K562 (cell line): ENCODE measurements at regions not wholly inside any gene's neighbourhood (a gene's known extent, or its start where the extent isn't known, plus 50 kb on each side); places are given as distances from the start of the nearest gene placed in this dataset.

Experiments used
- ATAC-seq: fragments of 200-7000 bp; cut with Tn5 transposase; 3 replicates; pipeline ENCODE4 v1.9.1; 2020; ENCODE audit warnings: moderate library complexity
- BruUV-seq: library from RNA; stranded (reverse); fragments of 400-500 nt; replicated peaks from 2 replicates; lab custom pipeline; 2021; lab: Mats Ljungman, UMichigan
- CTCF ChIA-PET: fragments of 300-600 bp; formaldehyde crosslinking; extraction: SDS; loops from one replicate; lab custom pipeline; 2021; ENCODE audit warnings: low intra/inter-chr PET ratio; lab: Yijun Ruan, JAX
- POLR2A ChIA-PET: fragments of 300-600, 350-650 bp; sonication (Branson Sonifier 250); formaldehyde crosslinking; extraction: SDS; loops from one replicate; lab custom pipeline; 2021; ENCODE audit warnings: antibody characterized with exemption, inconsistent platforms; lab: Yijun Ruan, JAX
- DNase-seq, 4 experiments: peaks; one replicate each; pipeline versions ENCODE4 v3.0.0 to v3.0.0-alpha.2; 2011 to 2018; ENCODE audit warnings: low spot score in 3 of 4, mixed read lengths in 3 of 4; ENCODE audit errors: extremely low read depth in 1 of 4
- FAIRE-seq: peaks from 2 replicates; lab custom pipeline; 2011; peaks lifted over from hg19 to GRCh38; lab: Jason Lieb, UNC
- H2AFZ ChIP-seq: 2 replicates; pipeline ENCODE4 v1.6.0; 2011; ENCODE audit warnings: low read depth, low read length, control low read depth, inconsistent platforms
- H3K27ac ChIP-seq: fragments of 200-600 bp; 3 replicates; pipeline ENCODE4 v1.8.0; 2011; ENCODE audit warnings: low read depth, mild to moderate bottlenecking, control low read depth, inconsistent platforms, low read length, moderate library complexity, mixed read lengths; ENCODE audit errors: extremely low read depth
- H3K27me3 ChIP-seq, 2 experiments: fragments of 300-600 bp in 1 of 2; 2 replicates in 1 of 2; 3 replicates in 1 of 2; pipeline versions ENCODE4 v1.6.0 to v1.8.0; 2011; ENCODE audit warnings: inconsistent platforms in 2 of 2, low read length in 2 of 2, mild to moderate bottlenecking in 1 of 2, mixed read lengths in 1 of 2, moderate library complexity in 1 of 2; ENCODE audit not compliant: control insufficient read depth in 2 of 2, insufficient read depth in 2 of 2
- H3K36me3 ChIP-seq: fragments of 300-600 bp; 3 replicates; pipeline ENCODE4 v1.8.0; 2011; ENCODE audit warnings: mild to moderate bottlenecking, low read length, inconsistent platforms; ENCODE audit not compliant: control insufficient read depth, insufficient read depth
- H3K4me1 ChIP-seq, 2 experiments: fragments of 200-600 bp in 1 of 2; replicated peaks in 1 of 2; 2 replicates in 1 of 2; 3 replicates in 1 of 2; pipeline versions ENCODE4 v1.5.1 to v1.8.0; 2011; ENCODE audit warnings: inconsistent platforms in 2 of 2, low read length in 2 of 2, mild to moderate bottlenecking in 1 of 2, mixed read lengths in 1 of 2, moderate library complexity in 1 of 2; ENCODE audit not compliant: control insufficient read depth in 2 of 2, insufficient read depth in 2 of 2
- H3K4me2 ChIP-seq: 2 replicates; pipeline ENCODE4 v1.6.1; 2011; ENCODE audit warnings: low read length, control low read depth, inconsistent platforms, mixed read lengths; ENCODE audit not compliant: insufficient read depth
- H3K4me3 ChIP-seq: fragments of 200-600 bp; sonication (generic), shearing (Covaris generic); 2 replicates; pipeline ENCODE4 v1.5.1; 2016; ENCODE audit warnings: control low read depth, inconsistent platforms
- H3K79me2 ChIP-seq: fragments of 200-600 bp; 3 replicates; pipeline ENCODE4 v1.8.0; 2011; ENCODE audit warnings: low read length, inconsistent platforms; ENCODE audit not compliant: control insufficient read depth, insufficient read depth
- H3K9ac ChIP-seq, 2 experiments: 2 replicates each; pipeline versions ENCODE4 v1.6.0 to v1.6.1; 2011; ENCODE audit warnings: low read depth in 2 of 2, low read length in 2 of 2, control low read depth in 1 of 2, inconsistent platforms in 1 of 2, mild to moderate bottlenecking in 1 of 2, mixed read lengths in 1 of 2; ENCODE audit not compliant: insufficient read depth in 1 of 2
- H3K9me1 ChIP-seq: one replicate; pipeline ENCODE4 v1.6.0; 2011; ENCODE audit warnings: inconsistent platforms, mild to moderate bottlenecking, low read length, moderate library complexity; ENCODE audit not compliant: control insufficient read depth, insufficient read depth
- H3K9me3 ChIP-seq: replicated peaks from 2 replicates; pipeline ENCODE4 v1.5.1; 2011; ENCODE audit warnings: low read depth, low read length, inconsistent platforms; ENCODE audit not compliant: control insufficient read depth, insufficient read depth
- H4K20me1 ChIP-seq: replicated peaks from 2 replicates; pipeline ENCODE4 v1.6.1; 2011; ENCODE audit warnings: low read length, inconsistent platforms, mixed read lengths; ENCODE audit not compliant: control insufficient read depth, insufficient read depth
- CBX8 ChIP-seq: fragments of 200-600 bp; sonication (generic); IDR thresholded peaks from 2 replicates; pipeline ENCODE4 v1.6.1; 2012; ENCODE audit warnings: borderline replicate concordance, mixed run types, low read depth, mild to moderate bottlenecking, moderate library complexity, mixed read lengths, low read length, control low read depth, inconsistent platforms; ENCODE audit not compliant: poor library complexity, severe bottlenecking; ENCODE audit errors: extremely low read depth
- MAFF ChIP-seq: IDR thresholded peaks from 2 replicates; pipeline ENCODE4 v1.6.1; 2012; ENCODE audit warnings: low read length, improper control_type of control experiment
- RNF2 ChIP-seq: sonication (generic); IDR thresholded peaks from 2 replicates; pipeline ENCODE4 v1.6.1; 2016
- TEAD1 ChIP-seq, 2 experiments: fragments of 450-650 bp in 1 of 2; sonication (generic) in 1 of 2; formaldehyde crosslinking; IDR thresholded peaks; 2 replicates each; pipeline versions ENCODE4 v1.4.0 to v1.8.0; 2020 to 2022; ENCODE audit warnings: mild to moderate bottlenecking in 2 of 2, missing genetic modification reagents in 1 of 2
- TRIM25 ChIP-seq: fragments of 450-650 bp; IDR thresholded peaks from 2 replicates; pipeline ENCODE4 v1.7.0; 2016; ENCODE audit warnings: borderline replicate concordance
- ZBTB7A ChIP-seq: IDR thresholded peaks from 2 replicates; pipeline ENCODE4 v1.6.1; 2011; ENCODE audit warnings: low read depth, mild to moderate bottlenecking, low read length, moderate library complexity, borderline replicate concordance; ENCODE audit not compliant: control insufficient read depth
- ZNF311 ChIP-seq: fragments of 250-450 bp; sonication (Bioruptor Pico); IDR thresholded peaks from 2 replicates; pipeline ENCODE4 v1.4.0; 2020; ENCODE audit warnings: mild to moderate bottlenecking, moderate library complexity
- WGBS: fragments of 100-300 bp; shearing (Covaris generic); methylation state at CpG from one replicate; pipeline ENCODE4 v1.1.6; 2016; ENCODE audit warnings: low coverage, mixed read lengths; ENCODE audit not compliant: insufficient coverage; ENCODE audit errors: missing lambda C conversion rate; 5-methylcytosine and 5-hydroxymethylcytosine counted together
- in situ Hi-C: fragments of 300-500 bp; cut with MboI; formaldehyde crosslinking; loops from 4 replicates; pipeline ENCODE4 v1.15.0; 2018; ENCODE audit warnings: inconsistent platforms, mixed read lengths
- intact Hi-C: fragments of 100-400 bp; cut with micrococcal nuclease; formaldehyde crosslinking; loops from 2 replicates; pipeline ENCODE4 v1.14.2; 2022
- TF ChIP-seq, protein P1 (sequence below): fragments of 450-650 bp; formaldehyde crosslinking; IDR thresholded peaks from 2 replicates; pipeline ENCODE4 v1.4.0; 2020; ENCODE audit warnings: mild to moderate bottlenecking, mixed read lengths
- TF ChIP-seq, protein P2 (sequence below): fragments of 250-450 bp; sonication (Bioruptor Pico); IDR thresholded peaks from 2 replicates; pipeline ENCODE4 v1.8.0; 2021; ENCODE audit warnings: moderate library complexity, mild to moderate bottlenecking, inconsistent platforms

GRCh38 chr2:114316532-114317300 is 125.7 kb upstream of the DPP10 start:
- BruUV-seq, result no TSS peak
- no peaks in the 10 kb centered on the region for H3K27me3 ChIP-seq
- ChIA-PET CTCF (no interaction called here), POLR2A (no interaction called here)
- intact Hi-C loops (no loop called here), in situ Hi-C loops (no loop called here)
- H3K27ac ChIP-seq, result no peak overlapping the region
- no peak for ATAC-seq
- H4K20me1 ChIP-seq, result no peaks in the 10 kb centered on the region
- H3K36me3 ChIP-seq, result no peaks in the 10 kb centered on the region
- no peak overlapping the region for H3K4me3 ChIP-seq
- no peak for TF ChIP-seq CBX8
- TF ChIP-seq, protein P1, sequence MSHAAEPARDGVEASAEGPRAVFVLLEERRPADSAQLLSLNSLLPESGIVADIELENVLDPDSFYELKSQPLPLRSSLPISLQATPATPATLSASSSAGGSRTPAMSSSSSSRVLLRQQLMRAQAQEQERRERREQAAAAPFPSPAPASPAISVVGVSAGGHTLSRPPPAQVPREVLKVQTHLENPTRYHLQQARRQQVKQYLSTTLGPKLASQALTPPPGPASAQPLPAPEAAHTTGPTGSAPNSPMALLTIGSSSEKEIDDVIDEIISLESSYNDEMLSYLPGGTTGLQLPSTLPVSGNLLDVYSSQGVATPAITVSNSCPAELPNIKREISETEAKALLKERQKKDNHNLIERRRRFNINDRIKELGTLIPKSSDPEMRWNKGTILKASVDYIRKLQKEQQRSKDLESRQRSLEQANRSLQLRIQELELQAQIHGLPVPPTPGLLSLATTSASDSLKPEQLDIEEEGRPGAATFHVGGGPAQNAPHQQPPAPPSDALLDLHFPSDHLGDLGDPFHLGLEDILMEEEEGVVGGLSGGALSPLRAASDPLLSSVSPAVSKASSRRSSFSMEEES, result peak; percentile 54
- DNase-seq, result no peak
- H3K9me1 ChIP-seq, result no peaks in the 10 kb centered on the region
- no peak overlapping the region for H3K9ac ChIP-seq
- H3K4me2 ChIP-seq, result no peak overlapping the region
- no peak for FAIRE-seq
- no peaks in the 10 kb centered on the region; the same call in 1 of the 2 replicates for H3K9me3 ChIP-seq
- 0% methylated on average over 2 of the region's 2 CpGs for WGBS
- H3K4me1 ChIP-seq, result no peaks in the 10 kb centered on the region
- no peak overlapping the region for H2AFZ ChIP-seq
- H3K79me2 ChIP-seq, result no peaks in the 10 kb centered on the region

- CTCF ChIA-PET, result no interaction called here
- POLR2A ChIA-PET, result no interaction called here
- no TSS peak for BruUV-seq
- TF ChIP-seq TEAD1 (CRISPR knock-in tag; IDR thresholded peaks at IDR 0.05) (no peak), MAFF (peak; percentile 77), ZBTB7A (no peak), RNF2 (no peak), TRIM25 (no peak), ZNF311 (CRISPR knock-in tag) (no peak)
- TF ChIP-seq, protein P2, sequence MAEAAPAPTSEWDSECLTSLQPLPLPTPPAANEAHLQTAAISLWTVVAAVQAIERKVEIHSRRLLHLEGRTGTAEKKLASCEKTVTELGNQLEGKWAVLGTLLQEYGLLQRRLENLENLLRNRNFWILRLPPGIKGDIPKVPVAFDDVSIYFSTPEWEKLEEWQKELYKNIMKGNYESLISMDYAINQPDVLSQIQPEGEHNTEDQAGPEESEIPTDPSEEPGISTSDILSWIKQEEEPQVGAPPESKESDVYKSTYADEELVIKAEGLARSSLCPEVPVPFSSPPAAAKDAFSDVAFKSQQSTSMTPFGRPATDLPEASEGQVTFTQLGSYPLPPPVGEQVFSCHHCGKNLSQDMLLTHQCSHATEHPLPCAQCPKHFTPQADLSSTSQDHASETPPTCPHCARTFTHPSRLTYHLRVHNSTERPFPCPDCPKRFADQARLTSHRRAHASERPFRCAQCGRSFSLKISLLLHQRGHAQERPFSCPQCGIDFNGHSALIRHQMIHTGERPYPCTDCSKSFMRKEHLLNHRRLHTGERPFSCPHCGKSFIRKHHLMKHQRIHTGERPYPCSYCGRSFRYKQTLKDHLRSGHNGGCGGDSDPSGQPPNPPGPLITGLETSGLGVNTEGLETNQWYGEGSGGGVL (CRISPR knock-in tag), result no peak
Measured at GRCh38 chr2:114330594-114330993, 111.8 kb upstream of the DPP10 start.

More at GRCh38 chr2:114330594-114330993, 111.8 kb upstream of the DPP10 start:
- DNase-seq (no peak), ATAC-seq (no peak), FAIRE-seq (no peak)
- intact Hi-C loops, result no loop called here
- no peaks in the 10 kb centered on the region for H3K79me2 ChIP-seq
- no peaks in the 10 kb centered on the region for H3K9me3 ChIP-seq
- H3K36me3 ChIP-seq, result no peaks in the 10 kb centered on the region
- H3K4me3 ChIP-seq, result no peak overlapping the region
- no peaks in the 10 kb centered on the region for H3K4me1 ChIP-seq
- H3K9ac ChIP-seq, result no peak overlapping the region
- no peak overlapping the region for H3K4me2 ChIP-seq
- no peak overlapping the region for H3K27ac ChIP-seq
- H4K20me1 ChIP-seq, result no peaks in the 10 kb centered on the region
- in situ Hi-C loops, result no loop called here
- H3K27me3 ChIP-seq, result no peaks in the 10 kb centered on the region
- WGBS, result 0% methylated on average over 1 of the region's 1 CpG
- no peaks in the 10 kb centered on the region for H3K9me1 ChIP-seq
- H2AFZ ChIP-seq, result no peak overlapping the region
